ENCODE measurements at regions not wholly inside any gene's neighbourhood (a gene's known extent, or its start where the extent isn't known, plus 50 kb on each side); places are given as distances from the start of the nearest gene placed in this dataset.

DNA sequence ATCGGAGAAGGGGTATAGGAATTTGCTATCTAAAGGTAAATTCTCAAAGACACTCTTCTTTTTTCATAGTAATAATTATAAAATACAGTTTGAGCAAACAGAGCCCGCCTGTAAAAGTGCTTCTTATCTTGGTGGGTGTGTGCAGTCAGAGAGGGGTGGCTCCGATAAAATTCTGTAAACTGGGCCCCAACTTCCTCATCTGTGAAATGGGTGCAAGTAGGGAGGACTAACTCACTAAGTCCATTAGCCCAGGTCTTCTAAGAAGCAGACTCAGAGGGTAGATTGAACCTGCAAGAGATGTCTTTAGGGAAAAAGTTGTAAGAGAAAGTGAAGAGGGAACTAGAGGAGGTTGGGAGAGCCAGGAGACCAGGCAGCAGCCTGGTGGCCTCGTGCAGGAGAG, 245.8 kb upstream of the RREB1 start:
- TF ChIP-seq, protein P1, sequence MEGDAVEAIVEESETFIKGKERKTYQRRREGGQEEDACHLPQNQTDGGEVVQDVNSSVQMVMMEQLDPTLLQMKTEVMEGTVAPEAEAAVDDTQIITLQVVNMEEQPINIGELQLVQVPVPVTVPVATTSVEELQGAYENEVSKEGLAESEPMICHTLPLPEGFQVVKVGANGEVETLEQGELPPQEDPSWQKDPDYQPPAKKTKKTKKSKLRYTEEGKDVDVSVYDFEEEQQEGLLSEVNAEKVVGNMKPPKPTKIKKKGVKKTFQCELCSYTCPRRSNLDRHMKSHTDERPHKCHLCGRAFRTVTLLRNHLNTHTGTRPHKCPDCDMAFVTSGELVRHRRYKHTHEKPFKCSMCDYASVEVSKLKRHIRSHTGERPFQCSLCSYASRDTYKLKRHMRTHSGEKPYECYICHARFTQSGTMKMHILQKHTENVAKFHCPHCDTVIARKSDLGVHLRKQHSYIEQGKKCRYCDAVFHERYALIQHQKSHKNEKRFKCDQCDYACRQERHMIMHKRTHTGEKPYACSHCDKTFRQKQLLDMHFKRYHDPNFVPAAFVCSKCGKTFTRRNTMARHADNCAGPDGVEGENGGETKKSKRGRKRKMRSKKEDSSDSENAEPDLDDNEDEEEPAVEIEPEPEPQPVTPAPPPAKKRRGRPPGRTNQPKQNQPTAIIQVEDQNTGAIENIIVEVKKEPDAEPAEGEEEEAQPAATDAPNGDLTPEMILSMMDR (IDR thresholded peaks at IDR 0.05), result no peak
- no peaks in the 10 kb centered on the region for H3K27me3 ChIP-seq (ENCODE audit: insufficient read depth in 3 of 3, low read length in 2 of 3)
- no peak overlapping the region for H3K4me3 ChIP-seq
- WGBS, 3 donors, result 91 to 94% (median 92%) methylated on average over 4 of the region's 4 CpGs
- H3K27ac ChIP-seq, result no peak overlapping the region
- no peaks in the 10 kb centered on the region for H3K9me3 ChIP-seq
- intact Hi-C loops (cut with DNase I), result no loop called here
- DNase-seq (no peak), ATAC-seq (no peak)
- no peaks in the 10 kb centered on the region for H3K36me3 ChIP-seq (ENCODE audit: insufficient read depth in 1 of 2, low read depth in 1 of 2)
- peaks cover 4% of the 10 kb centered on the region for H3K4me1 ChIP-seq

DNA sequence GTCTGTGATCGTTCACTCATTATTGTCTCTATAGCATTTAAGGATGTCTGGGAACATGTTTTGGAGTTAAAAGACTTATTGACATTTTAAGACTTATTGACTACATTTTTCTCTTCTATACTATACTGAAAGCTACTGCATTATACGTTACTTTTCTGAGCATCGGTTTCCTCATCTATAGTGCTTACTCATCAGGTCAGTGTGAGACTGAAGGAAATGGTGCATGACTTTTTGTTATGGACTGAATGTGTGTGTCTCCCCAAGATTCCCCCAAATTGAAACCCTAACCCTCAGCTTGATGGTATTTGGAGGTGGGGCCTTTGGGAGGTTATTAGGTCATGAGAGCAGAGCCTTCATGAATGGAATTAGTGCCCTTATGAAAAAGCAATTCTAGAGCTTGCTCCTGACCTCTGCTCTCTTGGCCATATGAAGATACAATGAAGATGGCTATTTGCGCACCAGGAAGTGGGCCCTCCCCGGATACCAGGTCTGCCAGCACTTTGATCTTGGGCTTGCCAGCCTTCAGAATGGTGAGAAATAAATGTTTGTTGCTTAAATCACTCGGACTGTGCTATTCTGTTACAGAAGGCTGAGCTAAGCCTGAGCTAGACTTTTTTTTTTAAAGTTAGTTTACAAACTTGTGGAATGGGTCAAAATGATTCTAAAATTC, 243.7 kb upstream of the RREB1 start:
- Histone ChIP-seq H3K4me1 (no peaks in the 10 kb centered on the region), H3K4me3 (no peak overlapping the region), H3K36me3 (ENCODE audit: insufficient read depth in 1 of 2, low read depth in 1 of 2) (no peaks in the 10 kb centered on the region), H3K27me3 (ENCODE audit: insufficient read depth in 3 of 3, low read length in 2 of 3) (no peaks in the 10 kb centered on the region), H3K27ac (no peak overlapping the region), H3K9me3 (no peaks in the 10 kb centered on the region)
- DNase-seq (no peak), ATAC-seq (no peak)
- intact Hi-C loops (cut with DNase I), result no loop called here
- TF ChIP-seq, protein P1 (IDR thresholded peaks at IDR 0.05), result no peak
- WGBS, 3 donors, result 86 to 94% (median 94%) methylated on average over 6 of the region's 6 CpGs

DNA sequence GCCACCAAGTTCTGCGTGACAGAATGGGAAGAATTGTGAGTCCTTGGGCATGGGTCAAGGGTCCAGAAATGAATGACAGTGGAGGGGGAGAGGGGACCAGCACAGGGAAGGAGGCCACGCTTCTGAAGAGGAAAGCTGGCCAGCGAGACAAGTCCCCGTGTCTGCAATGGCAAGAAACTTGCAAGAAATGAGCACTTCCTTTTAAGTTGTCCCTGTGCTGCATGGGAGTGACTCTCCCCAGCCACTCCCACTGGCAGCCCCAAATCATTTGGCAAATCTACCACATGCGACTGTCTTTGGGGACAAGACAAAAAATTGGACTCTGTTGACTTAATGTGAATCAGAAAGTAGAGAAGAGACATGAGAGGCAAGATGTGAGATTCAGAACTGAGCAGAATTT, 242.2 kb upstream of the RREB1 start:
- intact Hi-C loops (cut with DNase I), result no loop called here
- Histone ChIP-seq H3K36me3 (ENCODE audit: insufficient read depth in 1 of 2, low read depth in 1 of 2) (no peaks in the 10 kb centered on the region), H3K4me1 (no peaks in the 10 kb centered on the region), H3K9me3 (no peaks in the 10 kb centered on the region), H3K27me3 (ENCODE audit: insufficient read depth in 3 of 3, low read length in 2 of 3) (no peaks in the 10 kb centered on the region), H3K4me3 (no peak overlapping the region), H3K27ac (no peak overlapping the region)
- ATAC-seq, result no peak
- TF ChIP-seq, protein P1 (IDR thresholded peaks at IDR 0.05), result no peak
- DNase-seq, result no peak
- WGBS, 3 donors, result 80 to 87% (median 85%) methylated on average over 5 of the region's 5 CpGs

DNA sequence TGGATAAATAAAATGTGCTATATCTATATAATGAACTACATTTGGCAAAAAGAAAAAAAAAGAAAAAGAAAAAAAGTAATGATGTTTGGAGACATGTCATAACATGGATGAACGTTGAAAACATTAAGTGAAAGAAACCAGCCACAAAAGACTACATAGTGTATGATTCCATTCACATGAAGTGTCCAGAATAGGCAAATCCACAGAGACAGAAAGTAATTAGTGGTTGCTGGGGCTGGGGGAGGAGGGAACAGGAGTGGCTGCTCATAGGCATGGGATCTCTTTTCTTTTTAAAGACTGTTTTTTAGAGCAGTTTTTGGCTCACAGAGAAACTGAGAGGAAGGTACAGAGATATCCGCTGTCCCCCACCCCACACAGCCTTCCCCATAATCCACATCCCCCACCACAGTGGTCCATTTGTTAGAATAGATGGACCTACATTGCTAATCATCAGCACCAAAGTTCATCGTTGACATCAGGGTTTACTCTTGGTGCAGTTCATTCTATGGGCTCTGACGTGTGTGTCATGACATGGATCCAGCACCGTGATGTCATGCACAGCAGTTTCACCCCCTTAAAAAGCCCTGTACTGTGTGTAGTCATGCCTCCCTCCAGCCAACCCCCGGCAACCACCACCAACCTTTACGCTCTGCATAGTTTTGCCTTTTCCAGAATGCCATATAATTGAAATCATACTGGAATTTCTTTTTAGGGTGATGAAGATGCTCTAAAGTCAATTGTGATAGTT, 240.9 kb upstream of the RREB1 start:
- 80 to 86% (median 85%) methylated on average over 7 of the region's 7 CpGs for WGBS, 3 donors

More for the DNA sequence above, 240.9 kb upstream of the RREB1 start:
- TF ChIP-seq, protein P1 (IDR thresholded peaks at IDR 0.05), result no peak
- DNase-seq, result no peak
- Histone ChIP-seq H3K4me1 (no peaks in the 10 kb centered on the region), H3K27ac (no peak overlapping the region), H3K9me3 (no peaks in the 10 kb centered on the region), H3K4me3 (no peak overlapping the region), H3K36me3 (ENCODE audit: insufficient read depth in 1 of 2, low read depth in 1 of 2) (no peaks in the 10 kb centered on the region), H3K27me3 (ENCODE audit: insufficient read depth in 3 of 3, low read length in 2 of 3) (no peaks in the 10 kb centered on the region)
- intact Hi-C loops (cut with DNase I), result no loop called here
- no peak for ATAC-seq
